ENCODE measurements at regions not wholly inside any gene's neighbourhood (a gene's known extent, or its start where the extent isn't known, plus 50 kb on each side); places are given as distances from the start of the nearest gene placed in this dataset.
"Not testable (repeated sequence)": the region's sequence is repeated elsewhere in the genome, so short reads cannot be mapped to it uniquely, and the experiment has no call there.

DNA sequence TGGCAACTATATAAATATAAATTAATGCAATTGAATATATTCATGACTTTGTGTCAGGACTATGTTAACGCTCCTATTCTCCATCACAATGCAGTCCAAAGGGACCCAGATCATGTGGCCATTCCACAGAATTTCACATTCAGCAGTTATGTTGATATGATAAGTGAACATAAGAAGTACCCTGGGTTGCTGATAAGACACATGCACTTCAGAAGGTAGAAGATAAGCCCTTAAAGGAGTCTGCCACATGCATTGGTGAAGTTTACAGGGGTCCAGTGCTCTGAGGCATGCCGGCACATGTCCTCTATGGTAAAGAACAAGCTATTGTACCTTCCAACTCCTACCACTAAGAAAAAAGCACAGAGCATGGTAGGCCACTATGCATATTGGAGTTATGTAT lies 76.4 kb downstream of the PHAX start:
- DNase-seq (ENCODE audit: low spot score) = no peak

DNA sequence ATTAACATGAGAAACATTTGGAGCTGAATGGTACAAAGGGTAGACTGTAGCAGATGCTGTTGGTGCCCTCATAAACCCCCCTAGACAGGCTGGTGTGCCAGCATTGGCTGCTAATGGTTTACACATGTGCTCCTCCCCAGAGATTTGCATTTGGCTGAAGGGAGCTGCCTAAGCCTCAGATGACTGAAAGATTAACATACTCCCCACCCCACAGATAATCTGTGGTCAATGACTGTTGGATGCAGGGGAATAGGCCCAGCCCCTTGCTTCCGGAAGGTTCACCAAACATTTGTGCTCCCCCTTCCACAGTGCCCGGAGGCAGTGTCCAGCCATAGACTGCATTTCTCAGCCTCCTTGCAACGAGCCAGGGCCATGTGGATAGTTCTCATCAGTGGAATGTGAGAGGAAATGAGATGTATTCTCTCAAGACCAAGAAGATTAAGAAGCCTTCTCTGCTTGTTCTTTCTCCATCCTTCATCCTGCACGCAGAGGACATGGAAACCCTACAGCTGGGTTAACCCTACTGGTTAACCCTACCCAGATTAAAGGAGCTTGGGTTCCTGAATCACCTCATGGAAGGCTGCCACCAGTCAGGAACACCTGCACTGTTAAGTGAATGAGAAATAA lies 79.6 kb downstream of the PHAX start:
- no peak for ATAC-seq
- intact Hi-C loops (cut with DNase I) = no loop called here
- DNase-seq (ENCODE audit: low spot score) = no peak

More for the DNA sequence above, 76.4 kb downstream of the PHAX start:
- intact Hi-C loops (cut with DNase I) = loop anchor here (10.0 kb wide), 1 partner anchor 118 kb away; no protein-coding TSS in a partner anchor
- no peak for ATAC-seq

DNA sequence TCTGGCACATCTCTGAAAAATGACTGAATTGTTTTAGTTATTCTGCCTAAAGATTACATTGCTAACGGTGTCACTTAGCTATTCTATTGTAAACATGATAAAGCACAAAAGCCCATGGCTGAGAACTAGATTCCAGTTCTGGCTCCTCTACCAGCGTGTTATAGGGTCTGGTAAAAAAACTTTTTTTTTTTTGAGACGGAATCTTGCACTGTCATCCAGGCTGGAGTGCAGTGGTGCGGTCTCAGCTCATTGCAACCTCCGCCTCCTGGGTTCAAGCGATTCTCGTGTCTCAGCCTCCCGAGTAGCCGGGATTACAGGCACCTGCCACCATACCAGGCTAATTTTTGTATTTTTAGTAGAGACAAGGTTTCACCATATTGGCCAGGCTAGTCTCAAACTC lies 80.6 kb downstream of the PHAX start:
- intact Hi-C loops (cut with DNase I); DNase-seq (ENCODE audit: low spot score); ATAC-seq: not testable (repeated sequence)

DNA sequence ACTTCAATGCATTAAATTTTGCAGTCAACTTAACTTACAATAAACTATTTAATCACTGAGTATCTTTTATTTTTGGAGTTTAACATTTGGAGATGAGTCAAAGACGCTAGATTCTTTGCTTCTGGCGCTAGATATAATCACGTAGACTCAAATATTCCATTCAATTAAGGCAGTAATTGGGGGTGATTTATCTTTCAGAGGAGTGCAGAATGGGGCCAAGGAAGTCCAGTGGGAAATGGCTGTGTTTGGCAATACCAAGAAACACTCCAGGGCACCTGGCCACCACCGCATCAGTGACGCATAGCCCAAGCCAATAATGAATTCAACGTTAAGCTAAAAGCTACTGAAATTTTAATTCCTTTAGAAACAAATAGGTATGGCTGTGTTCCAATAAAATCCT lies 81.2 kb downstream of the PHAX start:
- ATAC-seq = no peak
- intact Hi-C loops (cut with DNase I) = no loop called here
- DNase-seq (ENCODE audit: low spot score) = no peak

DNA sequence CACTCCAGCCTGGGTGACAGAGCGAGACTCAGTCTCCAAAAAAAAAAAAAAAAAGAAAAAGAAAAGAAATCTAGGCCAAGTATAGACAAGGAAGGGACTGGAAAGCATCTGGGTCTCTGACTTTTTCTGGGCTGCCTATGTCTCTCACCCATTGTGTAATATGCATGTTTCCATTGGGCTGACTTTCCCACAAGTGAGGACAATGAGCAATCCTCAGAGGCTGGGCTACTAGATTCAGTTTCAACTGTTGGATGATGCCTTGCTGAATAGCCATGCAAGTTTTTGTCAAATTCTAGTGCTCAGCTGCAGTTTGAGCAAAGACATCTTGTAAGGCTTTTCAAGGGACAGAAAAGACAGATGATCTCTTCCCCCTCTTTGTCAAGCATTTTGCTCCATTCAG lies 82.1 kb downstream of the PHAX start:
- intact Hi-C loops (cut with DNase I) = no loop called here
- ATAC-seq (no peak), DNase-seq (ENCODE audit: low spot score) (no peak)

DNA sequence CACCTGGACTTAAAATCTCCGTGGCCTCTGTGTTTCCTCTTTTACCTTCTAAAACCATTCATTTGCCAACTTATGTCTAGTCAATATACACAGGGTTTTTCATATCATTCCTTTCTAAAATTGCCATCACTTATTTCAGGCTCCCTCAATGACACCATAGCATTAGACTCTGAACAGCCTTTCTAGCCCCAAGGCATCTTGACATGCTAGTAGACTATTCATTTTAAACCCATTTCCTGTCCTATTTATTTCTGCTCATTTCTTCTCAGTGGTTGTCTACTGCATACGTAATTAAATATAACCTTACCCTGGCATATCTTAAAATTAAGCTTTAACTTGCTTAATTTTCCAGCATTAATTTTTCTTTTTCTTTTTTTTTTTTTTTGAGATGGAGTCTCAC lies 83.2 kb downstream of the PHAX start:
- no peak for ATAC-seq
- DNase-seq (ENCODE audit: low spot score) = no peak
- intact Hi-C loops (cut with DNase I) = no loop called here

DNA sequence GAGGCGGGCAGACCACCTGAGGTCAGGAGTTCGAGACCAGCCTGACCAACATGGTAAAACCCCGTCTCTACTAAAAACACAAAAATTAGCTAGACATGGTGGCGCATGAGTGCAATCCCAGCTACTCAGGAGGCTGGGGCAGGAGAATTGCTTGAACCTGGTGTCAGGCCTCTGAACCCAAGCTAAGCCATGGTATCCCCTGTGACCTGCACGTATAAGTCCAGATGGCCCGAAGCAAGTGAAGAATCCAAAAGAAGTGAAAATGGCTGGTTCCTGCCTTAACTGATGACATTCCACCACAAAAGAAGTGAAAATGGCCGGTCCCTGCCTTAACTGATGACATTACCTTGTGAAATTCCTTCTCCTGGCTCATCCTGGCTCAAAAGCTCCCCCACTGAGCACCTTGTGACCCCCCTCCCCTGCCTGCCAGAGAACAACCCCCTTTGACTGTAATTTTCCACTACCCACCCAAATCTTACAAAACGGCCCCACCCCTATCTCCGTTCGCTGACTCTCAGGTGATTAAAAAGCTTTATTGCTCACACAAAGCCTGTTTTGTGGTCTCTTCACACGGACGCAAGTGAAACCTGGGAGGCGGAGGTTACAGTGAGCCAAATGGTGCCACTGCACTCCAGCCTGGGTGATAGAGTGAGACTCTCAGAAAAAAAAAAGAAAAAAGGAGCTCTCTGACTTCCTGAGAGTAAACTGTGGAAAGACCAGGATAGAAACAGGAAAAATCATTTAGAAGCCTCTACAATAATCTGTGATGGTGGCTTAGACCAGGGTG lies 84.1 kb downstream of the PHAX start:
- ATAC-seq; DNase-seq (ENCODE audit: low spot score); intact Hi-C loops (cut with DNase I): not testable (repeated sequence)

DNA sequence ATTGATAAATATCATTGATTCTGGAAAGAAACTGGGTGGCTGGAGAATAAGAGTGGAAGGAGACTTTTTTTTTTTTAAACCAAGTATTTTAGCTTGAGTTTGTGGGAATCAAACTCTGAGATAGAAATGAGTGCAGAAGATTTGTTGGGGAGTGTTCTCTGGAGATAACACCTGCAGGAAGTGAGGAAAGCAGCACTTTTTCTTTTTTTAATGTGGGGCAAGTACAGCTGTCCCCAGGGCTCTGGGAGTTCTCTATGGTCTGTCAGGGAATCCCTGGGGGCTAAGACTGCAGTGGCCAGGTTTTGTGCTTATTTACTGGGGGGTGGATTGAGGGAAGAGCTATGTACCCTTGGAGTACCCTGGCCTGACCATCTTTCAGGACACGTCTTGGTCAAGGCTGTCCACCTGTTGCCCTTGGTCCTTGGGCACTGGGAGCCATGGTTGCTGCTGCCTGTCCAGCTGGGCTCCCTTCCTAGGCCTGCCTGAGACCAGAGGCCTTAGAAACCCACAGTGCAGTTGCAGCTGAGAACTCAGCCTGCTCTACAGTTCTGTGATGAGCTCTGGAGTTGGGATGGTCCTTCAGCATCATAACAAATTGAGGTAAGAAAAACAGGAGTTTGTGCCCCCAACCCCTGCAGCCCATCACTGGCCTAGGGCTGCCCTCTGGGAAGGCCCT lies 85.8 kb downstream of the PHAX start:
- no peak for ATAC-seq
- intact Hi-C loops (cut with DNase I) = no loop called here
- DNase-seq (ENCODE audit: low spot score) = no peak

DNA sequence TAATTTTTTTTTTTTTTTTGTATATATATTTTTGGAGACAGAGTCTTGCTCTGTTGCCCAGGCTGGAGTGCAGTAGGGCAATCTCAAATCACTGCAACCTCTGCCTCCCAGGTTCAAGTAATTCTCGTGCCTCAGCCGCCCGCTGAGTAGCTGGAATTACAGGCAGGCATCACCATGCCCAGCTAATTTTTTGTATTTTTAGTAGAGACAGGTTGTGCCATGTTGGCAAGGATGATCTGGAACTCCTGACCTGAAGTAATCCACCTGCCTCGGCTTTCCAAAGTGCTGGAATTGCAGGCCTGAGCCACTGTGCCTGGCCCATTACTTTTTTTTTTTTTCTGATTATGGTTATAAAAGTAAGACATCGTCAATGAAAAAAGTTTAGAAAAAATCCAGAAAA lies 84.0 kb upstream of the LMNB1 start:
- intact Hi-C loops (cut with DNase I) = no loop called here
- no peak for ATAC-seq
- no peak for DNase-seq (ENCODE audit: low spot score)

DNA sequence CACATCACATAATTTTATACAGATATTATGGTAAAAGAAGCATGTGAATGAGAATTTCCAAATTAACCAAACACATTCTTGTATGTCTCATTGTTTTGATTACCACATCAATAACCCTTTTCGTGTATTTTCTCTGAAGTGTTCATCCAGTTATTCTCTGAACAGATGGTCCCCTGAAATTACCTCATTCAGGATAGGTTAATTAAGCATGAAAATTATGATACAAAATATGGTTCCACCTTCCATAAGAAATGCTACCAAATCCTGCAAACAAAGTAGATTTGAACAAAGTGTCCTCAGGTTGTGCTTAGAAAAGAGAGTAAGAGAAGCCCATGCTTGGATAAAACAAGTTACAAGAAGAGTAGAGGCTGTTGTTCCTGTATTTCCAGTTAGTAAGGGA lies 83.1 kb upstream of the LMNB1 start:
- intact Hi-C loops (cut with DNase I) = no loop called here
- DNase-seq (ENCODE audit: low spot score) (no peak), ATAC-seq (no peak)

DNA sequence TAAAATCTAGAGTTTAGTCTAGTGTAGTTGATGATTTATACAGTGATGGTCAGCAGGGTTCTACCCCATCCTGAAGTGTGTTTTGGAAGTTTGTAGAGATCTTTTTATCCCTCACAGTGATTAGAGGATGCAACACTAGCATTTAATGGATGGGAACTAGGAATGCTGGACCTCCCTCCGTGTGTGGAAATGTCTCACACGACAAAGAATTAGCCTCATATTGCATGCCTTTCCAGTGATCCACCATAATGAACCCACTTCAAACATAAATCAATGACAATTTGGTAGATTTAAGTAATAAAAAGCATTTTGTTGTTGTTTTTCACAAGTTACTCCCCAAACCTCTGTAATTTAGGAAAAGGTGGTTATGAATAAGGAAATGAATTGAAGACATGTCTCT lies 82.5 kb upstream of the LMNB1 start:
- intact Hi-C loops (cut with DNase I) = no loop called here
- DNase-seq (ENCODE audit: low spot score) (no peak), ATAC-seq (no peak)

DNA sequence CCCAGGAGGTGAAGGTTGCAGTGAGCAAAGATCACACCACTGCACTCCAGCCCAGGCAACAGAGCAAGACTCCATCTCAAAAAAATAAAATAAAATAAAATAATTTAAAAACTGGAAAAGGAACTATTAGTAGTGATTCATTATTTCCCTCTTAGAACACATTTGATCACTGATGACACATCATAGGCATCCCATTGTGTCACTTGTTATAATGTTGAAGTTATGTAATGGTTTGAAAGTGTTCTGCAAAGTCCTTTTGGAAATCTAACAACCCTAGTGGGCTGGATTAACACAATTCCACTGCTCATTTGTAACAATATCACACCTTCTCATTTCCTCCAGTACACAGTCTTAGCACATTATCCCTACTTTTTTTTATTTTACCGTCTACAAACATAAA lies 81.8 kb upstream of the LMNB1 start:
- intact Hi-C loops (cut with DNase I) = no loop called here
- DNase-seq (ENCODE audit: low spot score) (no peak), ATAC-seq (no peak)

DNA sequence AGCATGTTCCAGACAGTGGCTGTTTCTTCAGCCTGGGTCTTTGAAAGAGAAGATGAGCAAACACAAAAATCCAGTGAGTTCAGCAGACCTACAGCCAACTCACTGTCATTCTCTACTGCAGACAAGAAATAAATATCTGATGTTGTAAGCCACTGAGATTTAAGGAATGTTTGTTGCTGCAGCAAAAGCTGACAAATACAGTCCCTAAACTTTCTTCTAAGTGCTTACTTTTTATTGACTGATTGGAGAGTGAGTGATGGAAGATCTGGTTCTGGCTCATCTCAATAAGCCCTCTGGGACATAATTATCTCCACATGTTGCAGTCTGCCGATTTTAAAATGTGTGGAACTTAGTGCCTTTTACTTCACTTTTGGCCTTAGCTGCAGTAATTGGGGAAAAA lies 69.9 kb upstream of the LMNB1 start:
- intact Hi-C loops (cut with DNase I) = no loop called here
- no peak for ATAC-seq
- no peak for DNase-seq (ENCODE audit: low spot score)

DNA sequence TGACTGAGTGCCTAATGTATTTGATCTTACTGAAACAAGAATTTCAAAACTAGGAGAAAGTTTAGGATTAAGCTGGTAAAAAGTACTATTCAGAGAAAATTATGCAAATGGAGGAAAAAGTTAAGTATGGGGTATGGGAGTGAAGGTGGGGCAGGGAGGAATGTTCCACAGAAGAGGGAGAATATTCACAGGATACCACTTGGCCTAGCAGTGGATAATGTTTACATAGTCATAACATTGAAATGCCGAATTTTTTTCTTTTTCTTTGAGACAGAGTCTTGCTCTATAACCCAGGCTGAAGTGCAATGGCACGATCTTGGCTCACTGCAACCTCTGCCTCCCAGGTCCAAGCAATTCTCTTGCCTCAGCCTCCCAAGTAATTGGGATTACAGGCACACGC lies 61.2 kb upstream of the LMNB1 start:
- DNase-seq (ENCODE audit: low spot score) (no peak), ATAC-seq (no peak)
- intact Hi-C loops (cut with DNase I) = no loop called here

DNA sequence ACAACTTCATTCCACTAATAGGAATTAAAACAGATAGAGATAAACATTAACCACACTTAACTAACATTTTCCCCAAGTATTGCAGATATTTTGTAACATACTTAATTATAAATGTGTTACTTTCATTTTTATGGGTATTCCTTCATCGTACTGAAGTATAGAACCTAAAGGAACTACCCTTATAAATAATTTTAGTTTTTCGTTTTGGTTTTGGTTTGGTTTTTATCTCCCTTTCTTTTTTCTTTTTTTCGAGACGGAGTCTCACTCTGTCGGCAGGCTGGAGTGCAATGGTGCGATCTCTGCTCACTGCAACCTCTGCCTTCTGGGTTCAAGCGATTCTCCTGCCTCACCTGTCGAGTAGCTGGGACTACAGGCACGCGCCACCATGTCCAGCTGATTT lies 60.1 kb upstream of the LMNB1 start:
- ATAC-seq (no peak), DNase-seq (ENCODE audit: low spot score) (no peak)
- intact Hi-C loops (cut with DNase I) = no loop called here

DNA sequence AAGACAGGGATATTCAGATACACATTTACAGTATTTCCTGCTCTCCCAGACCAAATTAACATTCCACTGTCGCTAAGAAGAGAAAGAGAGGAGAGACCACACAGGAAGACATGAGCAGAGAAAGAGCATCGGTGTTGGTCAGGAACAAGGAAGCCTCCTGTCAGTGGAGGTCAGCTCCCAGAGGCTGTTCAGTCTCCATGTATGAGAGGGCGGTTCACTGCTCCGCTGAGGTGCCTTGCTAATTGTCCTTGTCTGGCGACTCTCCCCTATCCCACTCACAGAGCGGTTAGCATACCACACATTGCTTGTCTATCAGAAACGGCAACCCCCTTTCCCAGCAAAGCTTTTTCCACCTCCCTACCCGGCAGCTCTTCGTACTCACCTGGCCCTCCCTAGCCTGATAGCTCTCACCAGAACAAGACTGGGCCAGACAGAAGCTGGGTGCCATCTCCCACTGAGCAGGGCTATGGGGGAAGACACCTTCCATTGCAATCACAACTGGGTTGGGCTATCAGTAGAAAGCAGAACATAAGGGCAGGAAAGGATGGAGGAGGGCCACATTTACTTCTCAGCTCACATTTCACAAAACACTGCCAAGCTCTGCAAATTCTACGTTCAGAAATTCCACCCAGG lies 58.6 kb upstream of the LMNB1 start:
- ATAC-seq (no peak), DNase-seq (ENCODE audit: low spot score) (no peak)
- intact Hi-C loops (cut with DNase I) = no loop called here

DNA sequence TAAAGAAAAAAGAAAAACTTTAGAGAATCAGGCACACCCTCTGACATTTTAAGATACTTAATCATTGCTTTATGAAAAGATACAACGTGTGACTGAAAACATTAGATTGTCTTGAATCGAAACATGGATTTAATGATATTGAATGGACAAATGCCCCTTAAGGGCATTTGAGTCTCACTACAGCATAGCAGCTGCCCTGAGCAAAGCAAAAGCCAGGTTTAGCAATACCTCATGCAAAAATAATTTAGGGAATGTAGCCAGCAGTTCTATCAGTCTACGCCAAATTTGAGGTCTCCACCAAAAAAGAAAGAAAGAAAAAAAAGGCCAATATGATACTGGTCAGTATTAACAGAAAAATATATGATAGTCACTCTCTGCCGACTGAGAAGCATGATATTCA lies 56.6 kb upstream of the LMNB1 start:
- DNase-seq (ENCODE audit: low spot score) (no peak), ATAC-seq (no peak)
- intact Hi-C loops (cut with DNase I) = no loop called here

DNA sequence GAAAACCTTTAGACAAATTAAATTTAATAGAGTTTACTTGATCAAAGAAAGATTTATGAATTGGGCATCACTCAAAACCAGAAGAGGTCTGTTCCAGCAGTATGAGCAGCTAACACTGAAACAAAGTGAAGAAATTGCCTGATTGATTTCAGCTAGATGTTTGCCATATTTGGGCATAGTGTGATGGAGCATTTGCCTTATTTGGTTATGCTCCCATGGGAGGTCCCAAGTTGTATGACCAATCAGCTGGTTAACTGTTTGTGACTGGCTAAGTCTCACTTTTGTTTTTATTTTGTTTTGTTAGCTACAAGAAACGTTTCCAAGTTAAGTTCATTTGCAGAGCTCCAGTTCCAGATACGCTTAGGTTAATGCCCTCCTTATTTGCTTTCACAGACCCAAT lies 53.3 kb upstream of the LMNB1 start:
- ATAC-seq = no peak
- intact Hi-C loops (cut with DNase I) = no loop called here

More for the DNA sequence above, 53.3 kb upstream of the LMNB1 start:
- no peak for DNase-seq (ENCODE audit: low spot score)
